ENCODE measurements at regions not wholly inside any gene's neighbourhood (a gene's known extent, or its start where the extent isn't known, plus 50 kb on each side); places are given as distances from the start of the nearest gene placed in this dataset.

- TF ChIP-seq TAF1 (IDR thresholded peaks at IDR 0.05; ENCODE audit: borderline replicate concordance, insufficient read depth, low read length) (no peak), POLR2AphosphoS5 (IDR thresholded peaks at IDR 0.05; ENCODE audit: low read depth, low read length) (no peak)
These were observed 92.3 kb upstream of the PKDCC start for GRCh38 chr2:41955316-41956043.
